Activated naive CD4-positive, alpha-beta T cell treated with anti-CD3 and anti-CD28 coated beads, Interleukin-2, amount 50 U/mL, for 24 hours (primary cell): ENCODE measurements at regions not wholly inside any gene's neighbourhood (a gene's known extent, or its start where the extent isn't known, plus 50 kb on each side); places are given as distances from the start of the nearest gene placed in this dataset.

Experiments used
- H3K27ac Mint-ChIP-seq: one replicate; pipeline ENCODE4 v1.8.0; 2021; ENCODE audit warnings: mild to moderate bottlenecking, mixed read lengths
- H3K27me3 Mint-ChIP-seq: one replicate; pipeline ENCODE4 v1.8.0; 2021; ENCODE audit warnings: mixed read lengths
- H3K36me3 Mint-ChIP-seq: one replicate; pipeline ENCODE4 v1.8.0; 2021; ENCODE audit warnings: mixed read lengths
- H3K4me1 Mint-ChIP-seq: one replicate; pipeline ENCODE4 v1.8.0; 2021; ENCODE audit warnings: mixed read lengths
- H3K4me3 Mint-ChIP-seq: one replicate; pipeline ENCODE4 v1.8.0; 2021; ENCODE audit warnings: mild to moderate bottlenecking, mixed read lengths
- H3K9me3 Mint-ChIP-seq: one replicate; pipeline ENCODE4 v1.8.0; 2021; ENCODE audit warnings: mixed read lengths

DNA sequence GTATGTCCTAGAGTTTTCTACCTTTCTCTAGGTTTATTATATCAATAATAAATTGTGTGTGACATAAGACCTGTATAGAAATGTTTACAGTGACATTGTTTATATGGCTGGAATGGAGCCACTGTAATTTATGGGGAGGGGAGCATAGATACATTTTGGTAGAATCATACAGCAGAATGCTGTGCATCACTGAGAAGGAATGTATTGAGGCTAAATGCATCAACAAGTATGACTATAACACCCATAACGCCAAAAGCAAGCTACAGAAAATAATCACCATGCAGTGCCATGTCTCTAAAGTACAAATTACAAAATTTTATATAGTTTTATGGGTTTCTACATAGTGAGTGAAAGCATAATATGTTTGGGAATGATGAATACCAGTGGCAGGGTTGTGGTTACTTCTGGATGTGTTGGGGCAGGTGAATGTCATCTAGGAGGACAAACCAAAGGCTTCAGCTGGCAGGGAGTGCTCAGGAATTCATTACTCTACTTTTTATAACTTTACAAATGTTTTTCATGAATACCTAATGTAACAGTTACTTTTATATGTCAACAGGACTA is 226.0 kb upstream of the NETO1 start:
- Mint-ChIP-seq H3K4me1 (no peaks in the 10 kb centered on the region), H3K4me3 (no peak overlapping the region), H3K27me3 (no peaks in the 10 kb centered on the region), H3K36me3 (no peaks in the 10 kb centered on the region), H3K9me3 (peaks cover 10% of the 10 kb centered on the region), H3K27ac (no peak overlapping the region)

DNA sequence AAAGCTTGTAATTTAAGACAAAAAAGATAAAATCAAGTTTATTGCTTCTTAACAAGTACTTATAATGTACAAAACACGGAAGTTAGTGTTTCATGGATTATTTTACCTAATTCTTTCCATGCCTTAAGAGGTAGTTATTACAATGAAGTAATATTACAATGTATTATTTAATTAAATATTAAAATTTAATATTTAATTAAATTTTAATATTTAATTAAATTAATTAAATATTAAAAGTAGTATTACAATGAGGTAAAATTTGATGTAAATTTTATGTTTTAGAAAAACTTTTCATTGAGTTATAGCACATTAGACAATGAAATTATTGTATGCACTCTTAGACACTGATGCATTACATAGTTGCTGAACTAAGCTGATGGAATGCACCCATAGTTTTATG is 220.7 kb upstream of the NETO1 start:
- Mint-ChIP-seq H3K27ac (no peak overlapping the region), H3K4me1 (no peaks in the 10 kb centered on the region), H3K27me3 (no peaks in the 10 kb centered on the region), H3K36me3 (no peaks in the 10 kb centered on the region), H3K4me3 (no peak overlapping the region), H3K9me3 (peaks cover 10% of the 10 kb centered on the region)

DNA sequence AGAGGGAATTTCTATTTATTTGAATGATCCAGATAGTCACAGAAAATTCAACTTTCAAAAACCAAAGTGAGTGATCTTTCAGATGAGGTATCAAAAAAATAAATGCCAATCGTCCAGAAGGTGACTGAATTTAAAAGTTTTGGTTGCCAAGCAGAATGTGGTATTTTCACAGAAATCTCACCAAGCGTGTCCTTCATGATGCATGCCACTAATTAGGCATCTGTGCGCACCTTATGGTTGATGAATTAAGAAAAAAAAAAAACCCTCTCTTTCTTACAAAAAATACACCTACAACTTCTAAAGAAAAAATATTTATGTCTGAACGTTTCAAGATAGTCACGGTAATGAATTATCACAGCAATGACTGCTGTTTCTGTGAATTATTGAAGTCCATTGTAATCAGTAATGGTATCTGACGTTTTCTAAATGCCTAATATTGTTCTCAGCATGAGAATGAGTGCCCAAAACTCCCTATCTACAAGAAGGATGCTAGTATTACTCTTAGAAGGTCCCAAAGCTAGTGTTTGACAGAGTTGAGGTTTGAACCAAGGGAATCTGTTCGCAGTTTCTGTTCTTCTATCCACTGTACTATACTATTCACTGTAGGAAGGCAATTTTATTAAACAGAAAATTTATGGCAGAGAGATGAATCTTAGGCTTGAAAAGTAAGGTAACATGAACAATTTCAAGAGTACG is 219.6 kb upstream of the NETO1 start:
- Mint-ChIP-seq H3K27me3 (no peaks in the 10 kb centered on the region), H3K36me3 (no peaks in the 10 kb centered on the region), H3K4me3 (no peak overlapping the region), H3K9me3 (peaks cover 10% of the 10 kb centered on the region), H3K27ac (no peak overlapping the region), H3K4me1 (no peaks in the 10 kb centered on the region)

DNA sequence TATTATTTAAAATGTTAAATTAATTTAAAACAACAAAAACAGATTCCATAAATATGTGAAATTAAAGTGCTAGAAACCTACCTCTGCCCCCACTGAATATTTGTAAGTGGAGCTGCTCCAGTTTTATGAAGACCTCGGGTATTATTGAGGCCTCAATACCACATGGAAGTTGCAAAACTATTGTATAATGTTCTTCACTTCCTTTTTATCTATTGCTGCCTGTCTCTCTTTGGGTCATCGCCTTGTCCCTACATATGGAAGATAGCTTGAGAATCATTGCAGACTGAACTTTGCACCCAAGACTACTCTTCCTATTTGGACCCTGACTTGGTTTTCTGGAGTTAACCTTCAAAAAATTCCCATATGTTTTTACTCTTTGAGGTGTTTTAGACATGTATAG is 212.1 kb upstream of the NETO1 start:
- Mint-ChIP-seq H3K4me3 (no peak overlapping the region), H3K9me3 (no peaks in the 10 kb centered on the region), H3K27ac (no peak overlapping the region), H3K36me3 (no peaks in the 10 kb centered on the region), H3K4me1 (no peaks in the 10 kb centered on the region), H3K27me3 (no peaks in the 10 kb centered on the region)

DNA sequence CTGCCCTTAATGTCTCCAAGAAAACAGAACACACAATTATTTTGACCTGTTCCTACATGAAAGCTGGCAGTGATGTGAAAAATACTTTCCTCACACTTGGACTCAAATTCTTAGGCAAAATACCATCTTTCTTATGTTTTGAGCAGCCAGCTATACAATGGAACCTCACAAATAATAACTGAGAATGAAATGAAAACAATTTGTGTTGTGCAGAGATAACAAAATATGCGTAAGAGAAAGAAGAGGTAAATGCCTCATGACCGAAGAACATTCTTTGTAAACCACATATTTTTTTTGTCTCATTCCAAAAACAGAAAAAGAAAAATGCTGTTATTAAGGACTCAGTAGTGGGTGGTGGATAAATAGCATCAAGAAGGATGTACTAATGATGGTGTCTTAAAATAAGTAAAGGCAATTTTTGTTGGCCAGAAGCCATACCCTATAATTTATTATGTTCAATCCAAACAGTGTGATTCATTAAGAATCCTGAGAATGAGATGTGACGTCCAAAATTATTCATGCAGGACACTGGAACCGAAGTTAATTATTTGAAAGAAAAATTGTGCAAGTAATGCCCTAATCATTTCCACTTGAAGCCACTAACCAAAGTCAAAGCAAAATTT is 193.0 kb upstream of the NETO1 start:
- H3K4me3 Mint-ChIP-seq = no peak overlapping the region
- H3K4me1 Mint-ChIP-seq = no peaks in the 10 kb centered on the region
- H3K27me3 Mint-ChIP-seq = no peaks in the 10 kb centered on the region
- H3K9me3 Mint-ChIP-seq = no peaks in the 10 kb centered on the region
- no peaks in the 10 kb centered on the region for H3K36me3 Mint-ChIP-seq
- H3K27ac Mint-ChIP-seq = no peak overlapping the region

DNA sequence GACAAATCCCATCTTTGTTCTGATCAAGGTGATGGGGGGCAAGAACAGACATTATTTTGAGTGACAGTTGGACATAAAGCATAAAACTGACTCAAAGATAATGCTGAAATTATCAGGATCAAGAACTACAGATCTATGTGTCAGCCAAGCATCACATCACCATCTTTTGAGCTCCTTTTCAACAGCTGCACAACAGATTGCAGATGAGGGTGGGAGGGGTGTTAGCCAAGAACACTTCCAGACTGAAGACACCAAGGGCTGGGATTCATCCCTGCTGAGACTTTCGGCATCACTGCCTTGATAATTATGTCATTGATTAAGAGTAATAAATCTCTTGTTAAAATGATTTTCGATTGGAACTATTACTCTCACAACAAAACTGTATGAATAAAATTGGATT is 191.5 kb upstream of the NETO1 start:
- Mint-ChIP-seq H3K36me3 (no peaks in the 10 kb centered on the region), H3K4me1 (no peaks in the 10 kb centered on the region), H3K27ac (no peak overlapping the region), H3K4me3 (no peak overlapping the region), H3K9me3 (no peaks in the 10 kb centered on the region), H3K27me3 (no peaks in the 10 kb centered on the region)

DNA sequence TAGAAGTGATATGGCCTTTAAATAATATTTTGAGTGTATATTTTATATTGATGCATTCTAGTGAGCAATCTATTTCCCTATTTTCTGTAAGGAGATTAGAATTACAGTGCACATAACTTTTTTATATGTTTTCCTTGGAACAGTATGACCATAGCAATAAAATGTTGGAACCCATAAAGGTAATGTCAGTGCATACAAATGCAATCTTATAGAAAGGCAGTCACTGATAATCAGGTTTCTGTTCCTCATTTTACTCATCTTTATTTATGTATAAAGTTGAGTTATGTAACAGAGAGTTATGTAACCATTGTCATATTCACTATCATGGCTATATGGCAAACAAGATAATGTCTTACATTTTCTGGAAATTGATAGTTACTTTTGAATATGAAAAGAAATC is 179.9 kb upstream of the NETO1 start:
- Mint-ChIP-seq H3K36me3 (no peaks in the 10 kb centered on the region), H3K9me3 (peaks cover 6% of the 10 kb centered on the region), H3K27me3 (no peaks in the 10 kb centered on the region), H3K27ac (no peak overlapping the region), H3K4me3 (no peak overlapping the region), H3K4me1 (no peaks in the 10 kb centered on the region)

DNA sequence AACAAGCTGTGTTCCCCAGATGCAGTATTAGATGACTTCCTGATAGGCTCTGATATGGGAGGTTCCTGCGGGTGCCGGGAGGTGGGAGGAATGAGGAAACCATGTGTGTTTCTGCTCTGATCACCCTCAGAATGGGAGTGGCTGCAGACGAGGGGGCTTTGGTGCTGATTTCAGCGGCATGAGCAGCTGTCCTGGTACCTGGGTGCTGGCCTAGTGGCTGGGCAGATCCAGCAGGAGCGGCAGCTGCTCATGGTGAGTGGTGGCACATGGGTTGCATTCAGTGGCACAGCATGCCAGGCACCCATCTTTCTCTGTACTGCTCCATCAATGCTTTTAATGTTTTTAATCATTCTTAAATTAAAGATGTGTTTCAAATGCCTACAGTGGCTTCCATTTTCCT is 177.2 kb upstream of the NETO1 start:
- no peaks in the 10 kb centered on the region for H3K4me1 Mint-ChIP-seq
- no peak overlapping the region for H3K27ac Mint-ChIP-seq
- no peaks in the 10 kb centered on the region for H3K36me3 Mint-ChIP-seq
- H3K4me3 Mint-ChIP-seq = no peak overlapping the region
- peaks cover 12% of the 10 kb centered on the region for H3K9me3 Mint-ChIP-seq
- no peaks in the 10 kb centered on the region for H3K27me3 Mint-ChIP-seq

DNA sequence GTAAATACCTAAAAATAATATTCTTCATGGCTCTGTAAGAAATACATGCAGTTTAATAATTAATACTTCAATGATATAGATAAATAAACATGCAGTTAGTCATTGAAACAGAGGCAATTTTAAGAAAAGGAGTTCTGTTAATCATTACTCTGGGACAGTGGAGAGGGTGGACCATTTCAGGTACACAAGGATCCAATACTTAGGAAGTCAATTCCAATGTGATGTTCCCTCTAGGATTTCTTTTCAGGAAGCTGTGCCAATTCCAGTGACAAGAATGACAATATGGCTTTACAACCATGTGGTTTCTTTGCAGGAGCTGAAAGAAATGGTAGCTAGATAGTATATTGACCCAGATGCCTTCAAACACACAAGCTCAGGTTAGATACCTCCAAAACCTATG is 175.8 kb upstream of the NETO1 start:
- H3K27ac Mint-ChIP-seq = no peak overlapping the region
- H3K36me3 Mint-ChIP-seq = no peaks in the 10 kb centered on the region
- H3K4me1 Mint-ChIP-seq = no peaks in the 10 kb centered on the region
- peaks cover 18% of the 10 kb centered on the region for H3K9me3 Mint-ChIP-seq
- no peaks in the 10 kb centered on the region for H3K27me3 Mint-ChIP-seq
- no peak overlapping the region for H3K4me3 Mint-ChIP-seq

DNA sequence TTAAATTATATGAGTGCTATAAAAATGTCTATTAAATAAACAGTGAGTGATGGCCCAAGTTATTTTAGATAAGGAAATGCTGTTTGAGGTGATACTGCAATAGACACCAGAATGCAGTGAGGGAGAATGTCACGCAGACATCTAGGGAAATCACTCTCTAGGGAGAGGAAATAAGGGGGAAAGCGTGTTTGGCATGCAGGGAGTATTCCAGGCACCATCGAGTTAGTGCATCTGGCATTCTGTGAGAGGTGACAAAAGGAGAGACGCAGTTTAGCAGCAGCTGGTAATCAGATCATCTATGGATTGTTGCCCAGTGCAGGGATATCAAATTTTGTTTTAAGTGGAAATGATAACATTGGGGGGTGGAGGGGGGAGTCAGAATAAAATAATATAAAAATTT is 175.4 kb upstream of the NETO1 start:
- no peak overlapping the region for H3K4me3 Mint-ChIP-seq

DNA sequence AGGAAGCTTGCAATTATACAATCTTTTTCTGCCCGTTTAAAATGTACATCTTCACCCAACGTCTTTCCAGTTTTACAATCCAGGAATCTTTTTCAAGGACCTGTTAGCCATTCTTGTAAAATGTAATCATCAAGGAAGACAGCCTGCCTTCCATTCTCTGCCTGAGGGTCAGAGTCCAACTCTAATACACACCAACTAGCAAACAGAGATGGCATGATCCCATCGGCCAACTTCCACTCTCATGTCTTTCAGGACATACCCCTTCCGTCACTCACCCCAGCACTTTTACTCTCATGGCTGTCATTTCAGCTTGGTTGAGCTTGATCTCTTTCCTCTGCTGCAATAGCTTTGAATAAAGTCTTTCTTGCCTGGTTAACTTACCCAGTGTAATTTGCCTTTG is 172.5 kb upstream of the NETO1 start:
- no peaks in the 10 kb centered on the region for H3K27me3 Mint-ChIP-seq
- no peak overlapping the region for H3K4me3 Mint-ChIP-seq
- H3K27ac Mint-ChIP-seq = no peak overlapping the region
- H3K36me3 Mint-ChIP-seq = no peaks in the 10 kb centered on the region
- H3K4me1 Mint-ChIP-seq = no peaks in the 10 kb centered on the region
- peaks cover 16% of the 10 kb centered on the region for H3K9me3 Mint-ChIP-seq

More for the DNA sequence above, 175.4 kb upstream of the NETO1 start:
- Mint-ChIP-seq H3K27ac (no peak overlapping the region), H3K27me3 (no peaks in the 10 kb centered on the region), H3K9me3 (peaks cover 22% of the 10 kb centered on the region), H3K4me1 (no peaks in the 10 kb centered on the region), H3K36me3 (no peaks in the 10 kb centered on the region)

DNA sequence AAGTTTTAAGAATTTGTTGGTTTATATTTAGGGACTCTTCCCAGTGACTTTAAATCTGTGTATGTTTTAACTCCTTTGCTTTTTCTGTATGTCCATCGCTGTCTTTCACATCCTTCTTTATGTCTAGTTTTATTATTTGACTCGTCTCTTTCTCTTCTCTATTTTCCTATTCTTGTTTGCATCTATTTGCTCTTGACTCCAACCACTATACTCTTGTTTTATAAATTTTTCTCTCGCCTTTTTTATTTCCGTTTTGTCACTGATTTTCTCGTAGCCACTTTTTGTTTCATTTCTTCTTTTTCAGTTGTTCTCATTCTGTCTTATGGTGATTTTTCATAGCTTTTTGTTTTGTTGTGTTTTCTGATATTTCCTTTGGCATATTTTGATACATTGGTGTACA is 170.5 kb upstream of the NETO1 start:
- H3K27ac Mint-ChIP-seq = no peak overlapping the region
- H3K4me3 Mint-ChIP-seq = no peak overlapping the region

DNA sequence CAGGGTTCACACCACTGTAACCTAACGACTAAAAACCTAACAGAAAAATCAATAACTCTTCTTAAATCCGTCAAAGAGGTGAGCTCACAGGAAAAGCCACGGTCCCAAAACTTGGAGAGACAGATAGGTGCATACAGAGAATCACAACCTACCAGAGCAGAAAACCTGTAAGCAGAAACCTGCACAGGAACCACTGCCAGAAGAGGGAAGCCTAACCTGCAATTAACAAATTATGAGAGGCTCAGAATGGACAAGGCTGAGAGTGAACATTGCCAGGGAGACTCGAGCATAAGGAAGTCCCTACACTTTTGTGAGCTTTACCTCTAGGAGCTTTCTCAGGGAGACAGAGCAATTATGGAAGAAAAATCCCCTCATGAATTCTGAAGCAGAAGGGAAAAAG is 156.2 kb upstream of the NETO1 start:
- H3K27me3 Mint-ChIP-seq = no peaks in the 10 kb centered on the region
- no peak overlapping the region for H3K27ac Mint-ChIP-seq
- H3K9me3 Mint-ChIP-seq = peaks cover 14% of the 10 kb centered on the region
- H3K4me1 Mint-ChIP-seq = no peaks in the 10 kb centered on the region
- no peaks in the 10 kb centered on the region for H3K36me3 Mint-ChIP-seq
- H3K4me3 Mint-ChIP-seq = no peak overlapping the region

More for the DNA sequence above, 170.5 kb upstream of the NETO1 start:
- H3K9me3 Mint-ChIP-seq = peaks cover 16% of the 10 kb centered on the region
- no peaks in the 10 kb centered on the region for H3K4me1 Mint-ChIP-seq
- no peaks in the 10 kb centered on the region for H3K36me3 Mint-ChIP-seq
- H3K27me3 Mint-ChIP-seq = no peaks in the 10 kb centered on the region

DNA sequence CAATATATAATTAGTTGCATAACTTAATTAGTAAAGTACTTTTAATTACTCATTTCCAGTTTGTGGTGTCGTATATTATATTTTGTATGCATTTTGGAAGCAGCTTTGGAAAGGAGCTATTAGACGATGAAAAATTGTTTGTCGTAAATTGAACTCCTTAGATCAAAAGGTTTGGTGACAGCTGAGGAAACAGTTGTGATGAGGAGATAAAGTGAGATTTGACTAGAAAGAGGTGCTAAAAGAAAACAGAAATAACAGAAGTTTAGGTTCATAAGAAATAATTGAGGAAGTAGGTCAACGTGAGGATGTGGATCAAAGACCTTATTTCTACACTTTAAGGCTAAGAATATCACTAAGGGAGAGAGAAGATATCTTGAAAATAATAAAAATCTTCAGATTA is 141.9 kb upstream of the NETO1 start:
- H3K4me1 Mint-ChIP-seq = no peaks in the 10 kb centered on the region
- no peak overlapping the region for H3K4me3 Mint-ChIP-seq
- H3K36me3 Mint-ChIP-seq = no peaks in the 10 kb centered on the region
- H3K9me3 Mint-ChIP-seq = peaks cover under 1% of the 10 kb centered on the region
- H3K27me3 Mint-ChIP-seq = no peaks in the 10 kb centered on the region
- no peak overlapping the region for H3K27ac Mint-ChIP-seq

DNA sequence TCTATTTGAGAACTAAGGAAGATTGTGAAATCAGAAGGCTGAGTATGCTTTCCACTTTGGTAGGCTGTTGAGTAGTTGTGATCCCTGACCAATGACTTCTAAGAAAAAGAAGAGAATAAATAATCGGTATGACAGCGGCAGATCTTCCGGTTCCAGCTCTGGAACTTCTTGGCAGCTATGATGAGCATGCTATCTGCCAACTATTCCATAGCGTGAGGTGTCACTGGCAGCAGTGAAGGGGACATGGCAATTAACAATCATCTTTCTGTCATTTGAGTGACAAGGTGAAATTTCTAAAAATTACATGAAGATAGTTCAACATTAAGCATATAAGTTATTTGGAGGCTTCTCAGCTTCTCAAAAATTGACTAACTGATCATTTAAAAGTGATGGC is 140.1 kb upstream of the NETO1 start:
- Mint-ChIP-seq H3K4me1 (no peaks in the 10 kb centered on the region), H3K27ac (no peak overlapping the region), H3K36me3 (no peaks in the 10 kb centered on the region), H3K9me3 (peaks cover 4% of the 10 kb centered on the region), H3K27me3 (no peaks in the 10 kb centered on the region), H3K4me3 (no peak overlapping the region)

DNA sequence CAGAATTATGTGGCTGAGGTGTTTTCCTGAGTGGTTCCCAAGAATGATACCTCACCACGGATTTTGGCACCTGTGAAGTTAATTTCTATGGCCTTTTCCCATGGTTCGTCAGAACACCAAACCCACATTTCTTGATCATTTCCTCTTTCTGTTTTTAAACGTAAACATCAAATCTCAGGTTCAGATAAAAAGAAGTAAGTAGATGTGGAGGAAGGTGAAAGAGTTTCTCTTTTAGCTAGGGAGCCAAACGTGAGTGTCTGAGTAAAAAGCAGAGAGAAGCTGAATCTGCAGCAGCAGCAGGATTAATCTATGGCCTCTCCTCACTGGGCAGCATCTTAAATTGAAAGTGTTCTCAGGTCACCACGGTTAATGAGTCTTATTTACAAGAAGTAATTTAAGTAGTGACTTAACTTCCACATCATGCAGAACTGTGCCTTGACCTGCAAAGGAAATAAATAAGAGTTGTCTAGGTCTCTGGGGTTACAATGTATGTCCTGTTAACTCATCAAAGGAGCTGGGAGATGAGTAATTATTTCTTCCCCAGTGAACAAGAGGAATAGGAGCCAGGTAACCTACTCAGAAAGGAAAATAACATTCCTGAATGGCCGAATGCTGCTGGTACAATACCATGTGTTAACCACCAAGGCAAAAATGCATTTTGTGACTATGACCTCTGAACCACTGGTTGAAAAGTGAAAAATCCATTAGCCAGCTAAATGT is 139.6 kb upstream of the NETO1 start:
- H3K9me3 Mint-ChIP-seq = peaks cover 4% of the 10 kb centered on the region
- no peaks in the 10 kb centered on the region for H3K4me1 Mint-ChIP-seq
- no peak overlapping the region for H3K4me3 Mint-ChIP-seq
- no peaks in the 10 kb centered on the region for H3K36me3 Mint-ChIP-seq
- no peak overlapping the region for H3K27ac Mint-ChIP-seq
- H3K27me3 Mint-ChIP-seq = no peaks in the 10 kb centered on the region
